Neutrophil (primary cell): ENCODE measurements at regions not wholly inside any gene's neighbourhood (a gene's known extent, or its start where the extent isn't known, plus 50 kb on each side); places are given as distances from the start of the nearest gene placed in this dataset.

ENCODE experiments used
- H3K27ac ChIP-seq: fragments of 200-600 bp; sonication (generic); 2 replicates; pipeline ENCODE4 v1.5.1; 2016; ENCODE audit warnings: mild to moderate bottlenecking, moderate library complexity
- H3K27me3 ChIP-seq: fragments of 200-600 bp; sonication (generic); 2 replicates; pipeline ENCODE4 v1.6.0; 2016; ENCODE audit warnings: mild to moderate bottlenecking
- H3K36me3 ChIP-seq: fragments of 200-600 bp; sonication (generic); 2 replicates; pipeline ENCODE4 v1.5.1; 2017
- H3K4me1 ChIP-seq, 2 experiments: fragments of 200-600 bp in 1 of 2; sonication (generic) in 1 of 2; 1 replicate in 1 of 2; 2 replicates in 1 of 2; pipeline versions ENCODE4 v1.5.1 to v1.6.1; 2013 to 2016; ENCODE audit warnings: low read depth in 1 of 2, low read length in 1 of 2, mild to moderate bottlenecking in 1 of 2, moderate library complexity in 1 of 2; ENCODE audit not compliant: control insufficient read depth in 1 of 2, insufficient read depth in 1 of 2
- H3K4me3 ChIP-seq, 2 experiments: fragments of 200-600 bp in 1 of 2; sonication (generic) in 1 of 2; 1 replicate in 1 of 2; 2 replicates in 1 of 2; pipeline ENCODE4 v1.5.1; 2013 to 2016; ENCODE audit warnings: low read depth in 1 of 2, low read length in 1 of 2, mild to moderate bottlenecking in 1 of 2, moderate library complexity in 1 of 2
- H3K9me3 ChIP-seq: fragments of 200-600 bp; sonication (generic); 2 replicates; pipeline ENCODE4 v1.5.1; 2016
- TF ChIP-seq, protein P1 (sequence below): fragments of 200-600 bp; sonication (generic); IDR thresholded peaks from 2 replicates; pipeline ENCODE4 v1.5.1; 2016; ENCODE audit warnings: antibody characterized with exemption

- Histone ChIP-seq H3K36me3 (no peaks in the 10 kb centered on the region), H3K27ac (no peak overlapping the region), H3K27me3 (no peaks in the 10 kb centered on the region), H3K4me3 (no peak overlapping the region), H3K4me1 (no peaks in the 10 kb centered on the region), H3K9me3 (no peaks in the 10 kb centered on the region)
- TF ChIP-seq, protein P1, sequence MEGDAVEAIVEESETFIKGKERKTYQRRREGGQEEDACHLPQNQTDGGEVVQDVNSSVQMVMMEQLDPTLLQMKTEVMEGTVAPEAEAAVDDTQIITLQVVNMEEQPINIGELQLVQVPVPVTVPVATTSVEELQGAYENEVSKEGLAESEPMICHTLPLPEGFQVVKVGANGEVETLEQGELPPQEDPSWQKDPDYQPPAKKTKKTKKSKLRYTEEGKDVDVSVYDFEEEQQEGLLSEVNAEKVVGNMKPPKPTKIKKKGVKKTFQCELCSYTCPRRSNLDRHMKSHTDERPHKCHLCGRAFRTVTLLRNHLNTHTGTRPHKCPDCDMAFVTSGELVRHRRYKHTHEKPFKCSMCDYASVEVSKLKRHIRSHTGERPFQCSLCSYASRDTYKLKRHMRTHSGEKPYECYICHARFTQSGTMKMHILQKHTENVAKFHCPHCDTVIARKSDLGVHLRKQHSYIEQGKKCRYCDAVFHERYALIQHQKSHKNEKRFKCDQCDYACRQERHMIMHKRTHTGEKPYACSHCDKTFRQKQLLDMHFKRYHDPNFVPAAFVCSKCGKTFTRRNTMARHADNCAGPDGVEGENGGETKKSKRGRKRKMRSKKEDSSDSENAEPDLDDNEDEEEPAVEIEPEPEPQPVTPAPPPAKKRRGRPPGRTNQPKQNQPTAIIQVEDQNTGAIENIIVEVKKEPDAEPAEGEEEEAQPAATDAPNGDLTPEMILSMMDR = no peak
Observed at GRCh38 chr7:16967300-16967811, 85.6 kb upstream of the AGR3 start.

- no peaks in the 10 kb centered on the region for H3K27me3 ChIP-seq
- no peaks in the 10 kb centered on the region for H3K9me3 ChIP-seq
- peaks cover 4 to 6% of the 10 kb centered on the region in 2 experiments for H3K4me1 ChIP-seq
- no peaks in the 10 kb centered on the region for H3K36me3 ChIP-seq
- TF ChIP-seq, protein P1 = no peak
- no peak overlapping the region for H3K4me3 ChIP-seq
- H3K27ac ChIP-seq = no peak overlapping the region
Observed at GRCh38 chr7:16970732-16971482, 89.1 kb upstream of the AGR3 start.

DNA sequence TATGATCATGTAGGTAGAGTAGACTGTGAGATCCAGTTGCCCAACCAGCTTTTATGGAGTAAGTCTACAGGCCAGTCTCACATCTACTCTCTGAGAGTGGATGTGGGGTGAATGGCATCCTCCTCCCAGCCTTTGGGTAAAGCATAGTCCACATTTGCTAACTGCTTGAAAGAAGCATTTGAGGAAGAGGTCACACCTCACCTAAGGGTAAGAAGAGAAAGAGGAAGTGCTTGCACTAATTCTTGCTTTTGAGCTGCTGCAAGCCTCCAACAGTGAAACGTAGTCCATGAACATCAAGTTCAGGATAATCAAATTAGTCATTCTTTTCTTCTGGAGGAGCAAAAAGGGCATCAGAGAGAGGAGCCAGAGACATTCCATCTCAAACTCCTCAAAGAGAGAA lies 93.9 kb upstream of the AGR3 start:
- H3K4me1 ChIP-seq = peaks cover 4 to 7% of the 10 kb centered on the region in 2 experiments
- no peaks in the 10 kb centered on the region for H3K36me3 ChIP-seq
- TF ChIP-seq, protein P1 = no peak
- no peaks in the 10 kb centered on the region for H3K9me3 ChIP-seq
- H3K27me3 ChIP-seq = no peaks in the 10 kb centered on the region
- no peak overlapping the region for H3K4me3 ChIP-seq
- H3K27ac ChIP-seq = no peak overlapping the region

DNA sequence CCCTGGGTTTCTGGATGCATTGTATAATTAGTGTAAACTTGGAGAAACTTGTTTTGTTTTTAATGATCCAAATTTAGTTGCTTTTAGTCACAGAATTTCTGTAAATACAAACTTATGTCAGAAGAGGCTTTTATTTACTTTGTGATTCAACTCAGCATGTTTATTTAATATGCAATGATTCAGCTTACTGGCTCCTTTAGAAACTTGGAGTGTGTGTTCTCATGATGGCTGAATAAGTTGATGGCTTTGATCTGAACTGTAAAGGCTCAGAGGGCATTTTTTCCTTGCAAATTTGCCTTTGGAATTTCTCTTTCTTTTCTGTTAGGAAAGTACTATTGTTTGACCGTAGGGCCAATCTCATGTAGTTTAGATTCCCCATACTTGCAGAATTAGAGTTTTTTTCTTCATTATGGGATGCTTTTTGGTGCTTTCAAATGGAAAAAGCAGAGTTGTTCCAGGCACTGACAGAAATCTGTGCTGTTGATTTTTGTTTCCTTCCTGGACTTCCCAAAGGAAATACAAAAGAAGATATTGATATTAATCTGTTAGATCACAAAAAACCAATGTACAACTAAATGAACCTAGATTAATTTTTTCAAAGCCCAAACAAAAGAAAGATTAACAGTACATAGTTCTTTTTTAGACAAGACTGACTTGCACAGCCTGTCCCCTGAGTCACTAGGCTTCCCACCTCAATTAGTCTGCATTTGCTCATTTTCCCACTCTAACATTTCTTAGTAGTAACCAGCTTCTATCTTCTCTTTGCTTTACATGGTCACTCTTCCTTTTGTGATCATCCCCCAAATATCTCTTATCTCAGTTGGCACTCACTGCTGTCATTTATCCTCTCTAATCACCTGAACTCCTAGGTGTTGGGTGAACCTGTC lies 96.8 kb upstream of the AGR3 start:
- Histone ChIP-seq H3K27ac (no peak overlapping the region), H3K4me1 (peaks cover 4 to 7% of the 10 kb centered on the region in 2 experiments), H3K9me3 (no peaks in the 10 kb centered on the region), H3K27me3 (no peaks in the 10 kb centered on the region), H3K4me3 (no peak overlapping the region), H3K36me3 (no peaks in the 10 kb centered on the region)
- TF ChIP-seq, protein P1 = no peak

- peaks cover 4 to 5% of the 10 kb centered on the region in 2 experiments for H3K4me1 ChIP-seq
- no peaks in the 10 kb centered on the region for H3K9me3 ChIP-seq
- no peak overlapping the region for H3K27ac ChIP-seq
- TF ChIP-seq, protein P1 = no peak
- H3K4me3 ChIP-seq = no peak overlapping the region
- H3K36me3 ChIP-seq = no peaks in the 10 kb centered on the region
- H3K27me3 ChIP-seq = no peaks in the 10 kb centered on the region
Observed at GRCh38 chr7:16980539-16980938, 98.8 kb upstream of the AGR3 start.
